DMS114 treated with DMSO at 0.1 percent for 48 hours (cell line): ENCODE measurements at regions not wholly inside any gene's neighbourhood (a gene's known extent, or its start where the extent isn't known, plus 50 kb on each side); places are given as distances from the start of the nearest gene placed in this dataset.
"Not testable (repeated sequence)": the region's sequence is repeated elsewhere in the genome, so short reads cannot be mapped to it uniquely, and the experiment has no call there.

ENCODE experiments used
- DNase-seq: peaks from one replicate; lab custom pipeline; 2025; ENCODE audit not compliant: unreplicated experiment; lab: John Stamatoyannopoulos, UW

GRCh38 chr7:32227746-32228145 is 157.5 kb upstream of the PDE1C start:
- no peak for DNase-seq

- DNase-seq = no peak
Measured at GRCh38 chr7:32224276-32224675, 154.1 kb upstream of the PDE1C start.

GRCh38 chr7:32223721-32224120 is 153.5 kb upstream of the PDE1C start:
- no peak for DNase-seq

- DNase-seq = no peak
Measured at GRCh38 chr7:32223071-32223650, 153.0 kb upstream of the PDE1C start.

DNA sequence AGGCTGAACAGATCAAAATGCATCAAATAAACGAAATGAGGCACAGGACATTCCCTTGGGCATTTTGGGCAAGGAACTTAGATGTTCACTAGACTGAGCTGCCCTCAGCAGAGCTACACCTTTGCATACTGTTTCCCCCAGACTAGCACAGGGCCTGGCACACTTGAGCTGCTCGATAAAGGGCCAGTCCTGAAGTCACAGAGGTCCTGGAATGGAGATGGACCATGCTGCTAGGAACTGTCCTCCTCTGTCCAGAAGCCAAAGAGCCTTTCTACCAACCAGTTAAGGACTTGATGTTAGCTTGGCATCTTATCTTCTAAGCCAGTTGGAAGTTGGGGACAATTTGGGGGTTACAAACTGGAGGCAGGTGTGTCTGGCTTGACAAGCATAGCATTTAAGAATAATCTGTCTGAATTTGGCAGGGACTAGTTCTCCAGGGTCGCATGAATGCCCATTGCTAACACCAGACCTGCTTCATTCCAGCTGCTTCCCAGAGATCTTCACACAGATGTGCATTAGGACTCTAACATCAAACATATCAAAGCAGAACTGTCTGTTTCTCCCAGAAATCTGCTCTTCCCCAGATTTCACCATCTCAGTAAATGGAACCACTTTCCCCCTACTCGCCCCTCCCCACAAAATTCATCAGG is 152.2 kb upstream of the PDE1C start:
- no peak for DNase-seq

DNA sequence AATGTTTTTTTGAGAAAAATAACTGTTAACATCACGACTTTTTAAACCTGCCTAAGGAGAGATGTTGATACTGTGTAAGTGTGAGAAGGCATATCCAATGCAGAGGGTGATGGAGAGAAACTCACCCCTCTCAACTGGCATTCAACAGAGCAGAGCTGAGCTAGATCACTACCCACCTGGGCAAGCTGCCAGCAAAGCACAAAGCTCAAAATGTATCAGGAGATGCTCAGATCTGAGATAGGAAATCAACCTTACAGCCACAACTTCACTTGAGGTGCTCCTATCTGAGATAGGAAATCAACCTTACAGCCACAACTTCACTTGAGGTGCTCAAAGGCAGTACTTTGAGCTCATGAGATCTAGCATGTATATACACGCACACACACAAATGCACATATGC is 151.5 kb upstream of the PDE1C start:
- no peak for DNase-seq

- DNase-seq = no peak
Measured at GRCh38 chr7:32221056-32221455, 150.8 kb upstream of the PDE1C start.

DNA sequence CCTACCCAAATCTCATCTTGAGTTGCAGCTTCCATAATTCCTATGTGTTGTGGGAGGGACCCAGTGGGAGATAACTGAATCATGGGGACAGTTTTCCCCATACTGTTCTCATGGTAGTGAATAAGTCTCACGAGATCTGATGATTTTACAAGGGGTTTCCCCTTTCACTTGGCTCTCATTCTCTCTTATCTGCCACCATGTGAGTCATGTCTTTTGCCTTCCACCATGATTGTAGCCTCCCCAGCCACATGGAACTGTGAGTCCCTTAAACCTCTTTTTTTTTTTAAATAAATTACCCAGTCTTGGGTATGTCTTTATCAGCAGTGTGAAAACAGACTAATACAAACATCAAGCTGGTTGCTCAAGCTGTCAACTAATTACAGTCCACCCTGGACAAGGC is 149.6 kb upstream of the PDE1C start:
- not testable (repeated sequence) for DNase-seq

GRCh38 chr7:32219416-32219815 is 149.2 kb upstream of the PDE1C start:
- DNase-seq = no peak

DNA sequence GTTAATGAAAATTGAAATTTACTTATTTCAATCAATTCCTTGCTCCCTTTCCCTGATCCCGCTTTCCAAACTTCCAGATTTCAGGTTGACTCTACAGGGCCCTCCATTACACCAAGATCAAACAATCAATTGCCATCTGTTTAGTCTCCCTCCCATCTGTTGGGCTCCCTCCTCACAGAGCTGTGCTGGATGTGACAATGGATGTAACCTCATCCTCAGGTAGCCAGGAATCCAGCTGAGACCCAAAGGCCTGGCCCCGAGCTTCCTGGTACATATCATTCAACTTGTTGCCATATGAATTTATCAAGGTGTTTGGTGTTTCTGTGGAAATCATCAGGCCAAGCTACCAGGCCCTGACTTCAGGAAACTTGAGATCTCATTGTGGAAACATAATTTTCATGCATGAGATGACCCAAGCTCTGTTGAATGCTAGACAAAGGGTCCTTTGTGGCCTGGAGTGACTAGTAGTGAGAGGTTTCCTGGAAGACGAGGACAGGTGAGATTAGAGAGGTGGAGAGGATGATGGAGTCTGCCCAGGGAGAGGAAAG is 148.6 kb upstream of the PDE1C start:
- DNase-seq = no peak

DNA sequence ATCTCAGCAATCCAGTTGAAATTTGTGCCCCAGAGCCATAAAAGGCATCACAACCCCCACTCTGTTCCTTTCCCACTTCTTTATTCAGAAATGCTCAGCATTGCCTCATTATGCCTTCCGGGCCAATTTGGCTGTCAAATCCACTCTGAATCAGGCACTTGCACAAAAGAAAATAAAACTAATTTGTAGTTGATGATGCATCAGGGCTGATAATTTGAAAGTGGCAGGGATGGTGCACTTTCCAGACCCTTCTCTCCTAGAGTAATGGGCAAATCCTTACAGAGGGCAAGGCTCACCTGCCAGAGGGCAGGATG is 147.9 kb upstream of the PDE1C start:
- DNase-seq = no peak

DNA sequence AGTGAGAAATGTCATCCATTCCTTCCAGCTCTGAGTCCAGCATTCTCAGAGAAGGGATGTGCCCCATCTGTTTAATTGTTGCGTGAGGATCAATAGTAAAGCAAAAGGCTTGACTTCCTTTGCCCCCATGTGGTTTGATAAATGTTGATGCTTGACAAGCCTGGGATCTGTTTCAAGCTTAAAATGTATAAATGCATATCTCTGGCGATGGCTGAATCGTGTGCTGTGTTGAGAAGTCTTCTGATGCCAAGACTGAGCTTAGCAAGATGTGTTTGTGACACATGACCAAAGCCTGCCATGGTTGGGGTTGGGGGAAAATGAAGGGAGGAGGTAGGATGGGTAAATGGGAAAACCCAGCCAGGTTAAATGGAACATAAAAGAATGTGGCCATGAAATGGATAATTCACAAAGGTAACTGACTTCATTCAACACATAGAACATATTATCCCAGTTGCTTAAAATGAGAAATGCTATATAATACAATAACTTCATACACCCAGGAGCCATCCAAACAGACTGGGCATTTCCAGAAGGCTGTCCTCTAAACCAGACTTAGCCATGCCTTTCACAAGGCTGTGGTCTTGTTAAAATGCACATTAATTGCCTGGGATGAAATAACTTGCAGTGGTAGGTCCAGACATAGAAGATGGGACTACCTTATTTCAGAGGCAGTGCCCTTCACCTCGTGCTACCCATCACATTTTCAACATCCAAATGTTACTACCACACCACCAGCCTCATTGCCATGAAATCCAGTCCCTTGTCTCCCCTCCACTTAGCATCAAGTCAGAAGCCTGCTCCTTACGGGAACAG is 147.3 kb upstream of the PDE1C start:
- DNase-seq = no peak

DNA sequence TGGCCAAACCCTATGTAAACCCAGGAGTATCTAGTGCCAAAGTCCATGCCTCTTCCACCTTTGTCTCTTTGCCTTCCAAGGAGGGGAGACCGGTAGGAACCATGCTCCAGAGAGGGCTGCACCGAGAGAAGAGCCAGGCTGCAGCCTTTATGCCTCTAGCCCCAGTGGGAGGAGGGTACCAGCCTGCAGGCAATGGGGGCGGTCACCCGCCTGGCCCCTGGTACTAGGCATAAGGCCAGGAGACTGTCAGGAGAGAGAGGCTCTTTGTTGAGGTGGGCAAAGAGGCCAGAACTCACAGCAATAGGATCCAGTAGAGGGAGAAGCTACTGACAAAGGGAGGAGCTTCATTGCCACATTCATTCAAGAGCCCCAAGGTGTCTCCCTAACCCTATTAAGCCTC is 146.6 kb upstream of the PDE1C start:
- no peak for DNase-seq

DNA sequence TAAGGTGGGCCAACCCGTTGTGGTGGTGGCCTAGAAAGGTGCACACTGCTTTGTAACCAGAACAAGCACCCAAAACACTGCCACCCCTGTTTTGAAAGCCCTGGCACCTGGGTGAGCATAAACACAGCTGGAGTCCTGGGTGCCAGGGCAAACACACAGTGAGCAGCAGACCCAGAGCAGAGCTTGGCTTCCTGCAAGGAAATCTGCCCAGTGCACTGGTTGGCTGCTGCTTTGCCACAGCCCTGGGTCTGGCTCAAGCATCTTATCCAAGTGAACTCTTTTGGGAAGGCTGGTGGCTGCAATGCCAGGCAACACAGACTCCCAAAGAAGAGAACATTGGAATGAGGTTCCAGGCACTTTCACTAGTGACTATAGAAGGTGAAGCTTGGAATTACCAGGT is 145.5 kb upstream of the PDE1C start:
- DNase-seq = no peak

DNA sequence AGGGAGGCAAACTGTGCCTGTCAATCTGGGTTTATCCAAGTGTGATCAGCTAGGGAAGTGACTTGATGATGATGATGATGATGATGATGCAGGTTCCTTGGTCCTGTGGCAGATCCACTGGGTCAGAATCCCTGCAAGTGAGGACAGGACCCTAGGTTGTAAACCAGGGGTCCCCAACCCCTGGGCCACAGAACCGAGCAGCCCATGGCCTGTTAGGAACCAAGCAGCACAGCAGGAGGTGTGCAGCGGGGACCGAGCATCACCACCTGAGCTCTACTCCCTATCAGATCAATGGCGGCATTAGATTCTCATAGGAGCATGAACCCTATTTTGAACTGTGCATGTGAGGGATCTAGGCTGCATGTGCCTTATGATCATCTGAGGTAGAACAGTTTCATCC is 144.7 kb upstream of the PDE1C start:
- DNase-seq = no peak

DNA sequence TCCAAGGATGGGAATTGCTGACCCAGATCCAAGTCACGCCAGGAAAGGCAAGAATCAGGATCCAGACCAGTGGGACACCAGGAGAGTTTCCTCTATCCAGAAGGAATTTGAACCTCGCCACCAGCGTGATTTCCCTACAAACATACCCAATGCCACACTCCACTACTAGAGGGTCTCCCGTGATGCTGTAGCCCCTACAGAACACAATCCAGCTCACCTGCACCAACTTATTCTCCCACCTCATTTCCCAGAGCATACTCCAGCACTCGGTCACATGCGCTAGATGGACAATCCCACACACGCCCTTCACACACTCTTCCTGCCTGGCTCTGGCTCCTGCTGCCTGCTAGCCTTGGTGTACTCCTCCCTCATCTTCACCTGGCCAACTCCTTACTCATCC is 142.1 kb upstream of the PDE1C start:
- DNase-seq = no peak

DNA sequence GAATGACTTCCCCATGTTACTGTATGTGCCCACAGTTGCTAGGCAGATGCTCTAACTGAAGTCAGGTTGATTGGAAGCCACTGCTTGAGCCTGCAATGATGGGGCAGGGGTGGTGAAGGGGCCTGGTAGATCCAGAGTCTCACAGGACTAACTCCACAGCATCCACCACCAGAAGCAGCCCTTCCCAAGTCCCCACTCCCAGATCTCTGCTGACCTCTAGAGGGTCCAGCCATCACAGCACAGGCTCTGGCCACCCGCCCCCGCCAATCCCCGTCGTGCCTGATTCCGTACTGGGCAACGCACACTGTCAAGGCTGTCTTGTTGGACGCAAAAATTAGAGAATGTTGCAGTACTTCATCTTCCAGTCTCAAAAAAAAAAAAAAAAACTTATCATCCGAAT is 136.8 kb upstream of the PDE1C start:
- no peak for DNase-seq

- DNase-seq = no peak
Measured at GRCh38 chr7:32206488-32206887, 136.3 kb upstream of the PDE1C start.

DNA sequence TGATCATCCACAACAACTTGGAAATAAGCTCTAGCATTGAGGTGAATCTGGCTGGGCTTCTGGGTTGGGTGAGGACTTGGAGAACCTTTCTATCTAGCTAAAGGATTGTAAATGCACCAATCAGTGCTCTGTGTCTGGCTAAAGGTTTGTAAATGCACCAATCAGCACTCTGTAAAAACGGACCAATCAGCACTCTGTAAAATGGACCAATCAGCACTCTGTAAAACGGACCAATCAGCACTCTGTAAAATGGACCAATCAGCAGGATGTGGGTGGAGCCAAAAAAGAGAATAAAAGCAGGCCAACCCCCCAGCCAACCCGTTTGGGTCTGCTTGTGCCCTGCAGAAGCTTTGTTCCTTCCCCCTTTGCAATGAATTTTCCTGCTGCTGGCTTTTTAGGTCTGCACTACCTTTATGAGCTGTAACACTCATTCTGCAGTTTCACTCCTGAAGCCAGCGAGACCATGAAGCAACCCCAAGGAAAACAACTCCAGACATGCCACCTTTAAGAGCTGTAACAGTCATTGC is 135.2 kb upstream of the PDE1C start:
- not testable (repeated sequence) for DNase-seq

GRCh38 chr7:32204361-32205018 is 134.3 kb upstream of the PDE1C start:
- peak; percentile 90 for DNase-seq

- no peak for DNase-seq
Measured at GRCh38 chr7:32200646-32201045, 130.4 kb upstream of the PDE1C start.
